ENCODE measurements at regions not wholly inside any gene's neighbourhood (a gene's known extent, or its start where the extent isn't known, plus 50 kb on each side); places are given as distances from the start of the nearest gene placed in this dataset.

DNA sequence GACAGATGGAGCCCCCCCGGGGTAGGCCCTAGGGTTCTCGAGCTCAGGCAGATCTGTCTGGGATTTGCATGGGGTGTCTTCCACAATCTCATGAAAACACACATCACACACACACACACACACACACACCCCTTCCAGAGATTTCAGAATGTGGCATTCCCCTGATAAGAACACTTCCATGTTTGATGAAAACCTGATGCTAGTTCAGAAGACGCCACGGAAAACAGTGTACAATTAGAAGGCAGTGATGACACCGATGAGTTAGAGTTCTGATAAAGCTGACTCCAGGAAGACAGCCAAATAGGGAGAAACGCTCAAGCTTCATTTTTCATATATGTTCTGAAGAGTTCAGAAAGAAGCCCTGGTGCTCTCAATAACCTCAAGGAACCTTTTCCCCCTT is 438.7 kb upstream of the JARID2 start:
- H3K9ac ChIP-seq (ENCODE audit: low read length): no peak overlapping the region
- no peaks in the 10 kb centered on the region for H4K20me1 ChIP-seq (ENCODE audit: insufficient read depth)
- no peaks in the 10 kb centered on the region for H3F3A ChIP-seq (ENCODE audit: insufficient read depth, low read length, poor library complexity, severe bottlenecking)
- TF ChIP-seq POLR2AphosphoS5 (IDR thresholded peaks at IDR 0.05) (no peak), EP300 (conservative IDR thresholded peaks at IDR 0.05; ENCODE audit: poor library complexity, severe bottlenecking) (no peak), RAD21 (conservative IDR thresholded peaks at IDR 0.05) (no peak)
- TF ChIP-seq, protein P1, sequence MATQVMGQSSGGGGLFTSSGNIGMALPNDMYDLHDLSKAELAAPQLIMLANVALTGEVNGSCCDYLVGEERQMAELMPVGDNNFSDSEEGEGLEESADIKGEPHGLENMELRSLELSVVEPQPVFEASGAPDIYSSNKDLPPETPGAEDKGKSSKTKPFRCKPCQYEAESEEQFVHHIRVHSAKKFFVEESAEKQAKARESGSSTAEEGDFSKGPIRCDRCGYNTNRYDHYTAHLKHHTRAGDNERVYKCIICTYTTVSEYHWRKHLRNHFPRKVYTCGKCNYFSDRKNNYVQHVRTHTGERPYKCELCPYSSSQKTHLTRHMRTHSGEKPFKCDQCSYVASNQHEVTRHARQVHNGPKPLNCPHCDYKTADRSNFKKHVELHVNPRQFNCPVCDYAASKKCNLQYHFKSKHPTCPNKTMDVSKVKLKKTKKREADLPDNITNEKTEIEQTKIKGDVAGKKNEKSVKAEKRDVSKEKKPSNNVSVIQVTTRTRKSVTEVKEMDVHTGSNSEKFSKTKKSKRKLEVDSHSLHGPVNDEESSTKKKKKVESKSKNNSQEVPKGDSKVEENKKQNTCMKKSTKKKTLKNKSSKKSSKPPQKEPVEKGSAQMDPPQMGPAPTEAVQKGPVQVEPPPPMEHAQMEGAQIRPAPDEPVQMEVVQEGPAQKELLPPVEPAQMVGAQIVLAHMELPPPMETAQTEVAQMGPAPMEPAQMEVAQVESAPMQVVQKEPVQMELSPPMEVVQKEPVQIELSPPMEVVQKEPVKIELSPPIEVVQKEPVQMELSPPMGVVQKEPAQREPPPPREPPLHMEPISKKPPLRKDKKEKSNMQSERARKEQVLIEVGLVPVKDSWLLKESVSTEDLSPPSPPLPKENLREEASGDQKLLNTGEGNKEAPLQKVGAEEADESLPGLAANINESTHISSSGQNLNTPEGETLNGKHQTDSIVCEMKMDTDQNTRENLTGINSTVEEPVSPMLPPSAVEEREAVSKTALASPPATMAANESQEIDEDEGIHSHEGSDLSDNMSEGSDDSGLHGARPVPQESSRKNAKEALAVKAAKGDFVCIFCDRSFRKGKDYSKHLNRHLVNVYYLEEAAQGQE (IDR thresholded peaks at IDR 0.05; ENCODE audit: borderline replicate concordance): no peak
- TF ChIP-seq, protein P2, sequence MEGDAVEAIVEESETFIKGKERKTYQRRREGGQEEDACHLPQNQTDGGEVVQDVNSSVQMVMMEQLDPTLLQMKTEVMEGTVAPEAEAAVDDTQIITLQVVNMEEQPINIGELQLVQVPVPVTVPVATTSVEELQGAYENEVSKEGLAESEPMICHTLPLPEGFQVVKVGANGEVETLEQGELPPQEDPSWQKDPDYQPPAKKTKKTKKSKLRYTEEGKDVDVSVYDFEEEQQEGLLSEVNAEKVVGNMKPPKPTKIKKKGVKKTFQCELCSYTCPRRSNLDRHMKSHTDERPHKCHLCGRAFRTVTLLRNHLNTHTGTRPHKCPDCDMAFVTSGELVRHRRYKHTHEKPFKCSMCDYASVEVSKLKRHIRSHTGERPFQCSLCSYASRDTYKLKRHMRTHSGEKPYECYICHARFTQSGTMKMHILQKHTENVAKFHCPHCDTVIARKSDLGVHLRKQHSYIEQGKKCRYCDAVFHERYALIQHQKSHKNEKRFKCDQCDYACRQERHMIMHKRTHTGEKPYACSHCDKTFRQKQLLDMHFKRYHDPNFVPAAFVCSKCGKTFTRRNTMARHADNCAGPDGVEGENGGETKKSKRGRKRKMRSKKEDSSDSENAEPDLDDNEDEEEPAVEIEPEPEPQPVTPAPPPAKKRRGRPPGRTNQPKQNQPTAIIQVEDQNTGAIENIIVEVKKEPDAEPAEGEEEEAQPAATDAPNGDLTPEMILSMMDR (IDR thresholded peaks at IDR 0.05; ENCODE audit: poor library complexity, severe bottlenecking): no peak
- H2AFZ ChIP-seq (ENCODE audit: low read depth, low read length): no peak overlapping the region
- no peaks in the 10 kb centered on the region for H3K27me3 ChIP-seq (ENCODE audit: insufficient read depth, low read depth, low read length)
- no peaks in the 10 kb centered on the region for H3K9me2 ChIP-seq (ENCODE audit: insufficient read depth, low read length)
- no peak overlapping the region for H3K4me3 ChIP-seq (ENCODE audit: low read length)
- no peaks in the 10 kb centered on the region for H3K9me3 ChIP-seq (ENCODE audit: low read length)
- H3K4me2 ChIP-seq (ENCODE audit: low read length): no peak overlapping the region
- H3K79me2 ChIP-seq (replicated peaks; ENCODE audit: insufficient read depth, low read length): no peaks in the 10 kb centered on the region
- H3K36me3 ChIP-seq (ENCODE audit: insufficient read depth, low read length): no peaks in the 10 kb centered on the region
- no peak overlapping the region for H3K27ac ChIP-seq (ENCODE audit: low read length)

DNA sequence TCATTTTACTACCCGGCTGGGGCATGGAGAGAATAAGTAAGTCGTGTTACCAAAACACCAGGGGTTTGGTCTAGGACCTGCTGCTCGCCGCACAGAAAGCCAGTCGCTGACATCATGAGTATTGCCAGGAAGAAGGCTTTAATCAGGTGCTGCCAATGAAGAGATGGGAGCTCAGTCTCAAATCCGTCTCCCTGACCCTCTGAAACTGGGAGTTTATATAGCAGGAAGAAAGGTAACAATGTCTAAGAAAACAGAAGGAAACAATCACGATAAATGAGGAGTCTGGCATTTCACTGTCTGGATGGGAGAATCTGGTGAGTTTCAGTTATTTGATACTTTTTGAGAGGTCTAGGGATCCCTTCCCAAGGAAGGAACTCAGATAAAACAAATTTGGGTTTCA is 437.9 kb upstream of the JARID2 start:
- Histone ChIP-seq H3K4me2 (ENCODE audit: low read length) (no peak overlapping the region), H3K9me3 (ENCODE audit: low read length) (no peaks in the 10 kb centered on the region), H3K27ac (ENCODE audit: low read length) (no peak overlapping the region), H3K79me2 (replicated peaks; ENCODE audit: insufficient read depth, low read length) (no peaks in the 10 kb centered on the region), H3K36me3 (ENCODE audit: insufficient read depth, low read length) (no peaks in the 10 kb centered on the region), H3F3A (ENCODE audit: insufficient read depth, low read length, poor library complexity, severe bottlenecking) (no peaks in the 10 kb centered on the region), H2AFZ (ENCODE audit: low read depth, low read length) (no peak overlapping the region), H3K9ac (ENCODE audit: low read length) (no peak overlapping the region), H3K4me3 (ENCODE audit: low read length) (no peak overlapping the region), H3K9me2 (ENCODE audit: insufficient read depth, low read length) (no peaks in the 10 kb centered on the region), H3K27me3 (ENCODE audit: insufficient read depth, low read depth, low read length) (no peaks in the 10 kb centered on the region), H4K20me1 (ENCODE audit: insufficient read depth) (no peaks in the 10 kb centered on the region)
- TF ChIP-seq SMC3 (conservative IDR thresholded peaks at IDR 0.05; ENCODE audit: poor library complexity) (no peak), RAD21 (conservative IDR thresholded peaks at IDR 0.05) (no peak), EP300 (conservative IDR thresholded peaks at IDR 0.05; ENCODE audit: poor library complexity, severe bottlenecking) (no peak)

DNA sequence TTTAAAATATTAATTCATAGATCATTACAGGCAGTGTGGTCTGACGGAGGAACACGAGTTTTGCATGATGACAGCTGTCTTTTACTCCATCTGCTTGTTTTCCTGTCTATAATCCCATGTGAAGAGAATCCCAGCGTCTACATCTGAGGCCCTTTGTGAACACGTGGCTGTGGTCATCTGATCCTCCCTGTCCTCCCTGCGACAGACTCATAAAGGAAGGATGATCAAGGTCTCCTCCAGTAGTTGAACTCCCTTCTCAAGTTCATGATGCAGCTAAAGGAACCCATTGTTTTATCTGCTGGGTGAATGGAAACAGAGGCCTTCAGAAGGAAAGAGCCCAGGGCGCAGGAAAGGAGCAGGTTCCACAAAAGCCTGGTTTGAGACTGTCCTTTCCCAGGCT is 435.8 kb upstream of the JARID2 start:
- no peak for TF ChIP-seq SMC3 (conservative IDR thresholded peaks at IDR 0.05; ENCODE audit: poor library complexity)
- TF ChIP-seq POLR2AphosphoS5 (IDR thresholded peaks at IDR 0.05): no peak
- TF ChIP-seq, protein P1 (IDR thresholded peaks at IDR 0.05; ENCODE audit: borderline replicate concordance): no peak
- no peak for TF ChIP-seq RAD21 (conservative IDR thresholded peaks at IDR 0.05)
- no peak for TF ChIP-seq EP300 (conservative IDR thresholded peaks at IDR 0.05; ENCODE audit: poor library complexity, severe bottlenecking)
- TF ChIP-seq EZH2 (IDR thresholded peaks at IDR 0.05; ENCODE audit: borderline replicate concordance, insufficient read depth, low read length, poor library complexity, severe bottlenecking): no peak
- TF ChIP-seq, protein P2 (IDR thresholded peaks at IDR 0.05; ENCODE audit: poor library complexity, severe bottlenecking): no peak
- no peak for TF ChIP-seq MXI1 (conservative IDR thresholded peaks at IDR 0.05; ENCODE audit: poor library complexity, severe bottlenecking)
- no peak for TF ChIP-seq TAF1 (IDR thresholded peaks at IDR 0.05; ENCODE audit: low read depth)
- H3K9me2 ChIP-seq (ENCODE audit: insufficient read depth, low read length): no peaks in the 10 kb centered on the region
- H3K9ac ChIP-seq (ENCODE audit: low read length): no peak overlapping the region
- H3F3A ChIP-seq (ENCODE audit: insufficient read depth, low read length, poor library complexity, severe bottlenecking): no peaks in the 10 kb centered on the region
- H4K20me1 ChIP-seq (ENCODE audit: insufficient read depth): no peaks in the 10 kb centered on the region
- no peaks in the 10 kb centered on the region for H3K79me2 ChIP-seq (replicated peaks; ENCODE audit: insufficient read depth, low read length)
- H3K9me3 ChIP-seq (ENCODE audit: low read length): no peaks in the 10 kb centered on the region
- H3K36me3 ChIP-seq (ENCODE audit: insufficient read depth, low read length): no peaks in the 10 kb centered on the region
- H2AFZ ChIP-seq (ENCODE audit: low read depth, low read length): no peak overlapping the region
- no peak overlapping the region for H3K27ac ChIP-seq (ENCODE audit: low read length)
- H3K27me3 ChIP-seq (ENCODE audit: insufficient read depth, low read depth, low read length): no peaks in the 10 kb centered on the region
- no peak overlapping the region for H3K4me3 ChIP-seq (ENCODE audit: low read length)
- H3K4me2 ChIP-seq (ENCODE audit: low read length): no peak overlapping the region
